ENCODE measurements at regions not wholly inside any gene's neighbourhood (a gene's known extent, or its start where the extent isn't known, plus 50 kb on each side); places are given as distances from the start of the nearest gene placed in this dataset.

GRCh38 chr10:8978100-8978499 lies 923.6 kb downstream of the GATA3 start:
- TF ChIP-seq CTCF (optimal IDR thresholded peaks at IDR 0.05 in 1 of 3, IDR thresholded peaks at IDR 0.05 in 1 of 3, conservative IDR thresholded peaks at IDR 0.05 in 1 of 3; ENCODE audit: extremely low read depth in 1 of 3, insufficient read depth in 2 of 3, low read length in 3 of 3) (no peak), EZH2 (IDR thresholded peaks at IDR 0.05; ENCODE audit: low read length) (no peak)
